Brain microvascular endothelial cell (primary cell): ENCODE measurements at regions not wholly inside any gene's neighbourhood (a gene's known extent, or its start where the extent isn't known, plus 50 kb on each side); places are given as distances from the start of the nearest gene placed in this dataset.

Experiments used
- DNase-seq: peaks from one replicate; pipeline ENCODE4 v3.0.0-alpha.2; 2020
- H3K27ac ChIP-seq: fragments of 250-450 bp; sonication (Bioruptor Pico); 2 replicates; pipeline ENCODE4 v1.5.1; 2020; ENCODE audit warnings: mild to moderate bottlenecking, moderate library complexity
- H3K27me3 ChIP-seq: fragments of 250-450 bp; sonication (Bioruptor Pico); replicated peaks from 2 replicates; pipeline ENCODE4 v1.5.1; 2020; ENCODE audit warnings: mild to moderate bottlenecking
- H3K36me3 ChIP-seq: fragments of 250-450 bp; sonication (Bioruptor Pico); replicated peaks from 2 replicates; pipeline ENCODE4 v1.5.1; 2020; ENCODE audit warnings: mild to moderate bottlenecking
- H3K4me3 ChIP-seq: 2 replicates; pipeline ENCODE4 v1.5.1; 2011; ENCODE audit warnings: low read depth, mild to moderate bottlenecking, control low read depth, low read length, moderate library complexity
- CTCF ChIP-seq: IDR thresholded peaks from 2 replicates; pipeline ENCODE4 v1.5.1; 2011; ENCODE audit warnings: low read depth, mild to moderate bottlenecking, moderate library complexity, low read length, control low read depth, inconsistent platforms; ENCODE audit errors: missing control alignments
- in situ Hi-C: cut with HindIII; loops from 2 replicates; pipeline ENCODE4 v1.10.0; 2017; ENCODE audit warnings: low sequenced_read_pairs, low pct_ligation_motif_present

DNA sequence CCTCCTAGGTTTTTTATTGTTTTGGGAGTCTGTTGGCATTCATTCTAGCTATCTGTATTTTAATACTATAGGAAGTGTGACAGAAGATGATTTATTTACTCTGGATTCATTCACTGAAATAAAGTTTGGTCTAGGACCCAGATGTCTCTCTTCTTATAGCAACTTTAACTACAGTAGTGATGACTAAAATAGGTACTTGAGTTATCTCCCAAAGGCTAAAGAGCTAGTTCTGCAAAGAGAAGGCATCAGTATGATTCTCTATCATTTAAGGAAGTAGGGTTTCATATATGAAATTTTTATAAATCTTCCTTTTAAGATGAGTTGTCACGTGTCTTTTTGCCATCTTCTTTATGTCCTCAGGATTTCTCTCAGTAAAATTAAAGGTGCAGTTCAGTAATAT, 507.4 kb downstream of the KCTD12 start:
- Histone ChIP-seq H3K27ac (no peak overlapping the region), H3K36me3 (no peaks in the 10 kb centered on the region), H3K4me3 (no peak overlapping the region), H3K27me3 (no peaks in the 10 kb centered on the region)
- TF ChIP-seq CTCF, result no peak
- DNase-seq, result no peak
- in situ Hi-C loops, result no loop called here

DNA sequence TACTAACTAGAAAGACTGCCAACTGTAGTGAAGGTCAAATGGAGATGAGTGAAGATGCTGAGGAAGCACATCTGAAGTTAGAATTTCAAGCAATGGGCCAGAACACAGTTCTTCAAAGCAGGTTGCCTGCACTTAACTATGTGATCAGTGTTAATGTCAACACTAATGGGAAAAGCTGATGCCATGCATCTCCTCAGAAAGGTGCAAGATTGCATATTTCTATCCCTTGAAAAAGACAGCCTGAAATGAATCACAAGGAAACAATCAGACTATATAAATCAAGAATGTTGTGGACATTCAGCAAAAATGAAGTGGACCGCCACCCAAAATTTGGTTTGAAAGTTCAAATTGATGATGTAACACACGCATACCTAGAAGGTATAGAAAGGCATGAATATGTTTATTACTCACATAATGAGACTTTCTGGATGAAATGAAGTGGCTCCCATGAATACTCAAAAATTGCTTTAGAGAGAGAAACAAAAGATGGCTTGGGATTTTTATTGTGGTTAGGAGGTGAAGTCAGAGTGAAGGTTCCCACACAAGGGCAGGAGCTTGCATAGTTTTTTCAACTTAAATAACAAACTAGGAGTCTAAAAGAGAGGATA, 522.4 kb downstream of the KCTD12 start:
- no peak overlapping the region for H3K27ac ChIP-seq
- no peak for DNase-seq
- no peaks in the 10 kb centered on the region for H3K27me3 ChIP-seq
- no peaks in the 10 kb centered on the region for H3K36me3 ChIP-seq
- no peak for TF ChIP-seq CTCF
- no peak overlapping the region for H3K4me3 ChIP-seq
- in situ Hi-C loops, result no loop called here

- TF ChIP-seq CTCF, result no peak
- in situ Hi-C loops, result no loop called here
- no peak overlapping the region for H3K27ac ChIP-seq
- no peak for DNase-seq
- H3K36me3 ChIP-seq, result no peaks in the 10 kb centered on the region
- no peaks in the 10 kb centered on the region for H3K27me3 ChIP-seq
- no peak overlapping the region for H3K4me3 ChIP-seq
Observed at GRCh38 chr13:76361868-76362267, 524.3 kb downstream of the KCTD12 start.

GRCh38 chr13:76351541-76352229, 534.5 kb downstream of the KCTD12 start:
- Histone ChIP-seq H3K27me3 (no peaks in the 10 kb centered on the region), H3K4me3 (no peak overlapping the region), H3K36me3 (no peaks in the 10 kb centered on the region), H3K27ac (no peak overlapping the region)
- no peak for DNase-seq
- in situ Hi-C loops, result no loop called here
- no peak for TF ChIP-seq CTCF

DNA sequence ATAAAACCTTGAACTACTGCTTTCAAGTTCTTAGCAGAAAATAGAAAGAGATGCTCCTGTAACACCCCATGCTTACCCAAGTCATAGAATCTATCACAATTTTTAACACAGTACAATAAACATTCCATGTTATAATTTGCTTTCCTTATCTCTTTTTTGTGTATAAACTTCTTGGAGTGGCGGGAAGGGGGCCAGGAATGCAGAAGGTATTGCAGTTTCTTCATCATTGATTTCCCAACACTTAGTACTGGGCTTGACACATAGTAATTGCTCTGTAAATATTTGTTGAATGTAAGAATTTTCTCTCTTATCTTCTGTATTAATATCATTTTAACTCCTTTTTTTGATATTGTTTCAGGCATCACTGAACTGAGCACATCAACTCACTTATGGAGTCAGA, 535.8 kb downstream of the KCTD12 start:
- in situ Hi-C loops, result no loop called here
- DNase-seq, result peak; percentile 12
- Histone ChIP-seq H3K36me3 (no peaks in the 10 kb centered on the region), H3K27me3 (no peaks in the 10 kb centered on the region), H3K27ac (no peak overlapping the region), H3K4me3 (no peak overlapping the region)
- TF ChIP-seq CTCF, result no peak

GRCh38 chr13:76349700-76350099, 536.5 kb downstream of the KCTD12 start:
- Histone ChIP-seq H3K27ac (no peak overlapping the region), H3K27me3 (no peaks in the 10 kb centered on the region), H3K36me3 (no peaks in the 10 kb centered on the region), H3K4me3 (no peak overlapping the region)
- peak; percentile 12 for DNase-seq
- in situ Hi-C loops, result no loop called here
- no peak for TF ChIP-seq CTCF
